Smooth muscle cell (in vitro differentiated cells): ENCODE measurements at regions not wholly inside any gene's neighbourhood (a gene's known extent, or its start where the extent isn't known, plus 50 kb on each side); places are given as distances from the start of the nearest gene placed in this dataset.

Experiments used
- DNase-seq: peaks from one replicate; lab custom pipeline; 2025; ENCODE audit not compliant: unreplicated experiment; lab: John Stamatoyannopoulos, UW
- H2AFZ ChIP-seq: fragments of 200-600 bp; sonication (generic); 2 replicates; pipeline ENCODE4 v1.6.0; 2016; ENCODE audit warnings: antibody characterized with exemption, low read depth, mild to moderate bottlenecking
- H3F3A ChIP-seq: fragments of 200-600 bp; sonication (generic); 2 replicates; pipeline ENCODE4 v1.6.0; 2017; ENCODE audit warnings: antibody characterized with exemption, low read depth
- H3K27ac ChIP-seq: fragments of 200-600 bp; sonication (generic); 2 replicates; pipeline ENCODE4 v1.5.1; 2016; ENCODE audit warnings: low read depth, mild to moderate bottlenecking
- H3K27me3 ChIP-seq: fragments of 200-600 bp; sonication (generic); 2 replicates; pipeline ENCODE4 v1.6.1; 2016; ENCODE audit warnings: low read depth, mild to moderate bottlenecking
- H3K36me3 ChIP-seq: fragments of 200-600 bp; sonication (generic); 2 replicates; pipeline ENCODE4 v1.5.1; 2016; ENCODE audit warnings: low read depth
- H3K4me1 ChIP-seq: fragments of 200-600 bp; sonication (generic); 2 replicates; pipeline ENCODE4 v1.5.1; 2016; ENCODE audit warnings: low read depth
- H3K4me2 ChIP-seq: fragments of 200-600 bp; sonication (generic); 2 replicates; pipeline ENCODE4 v1.6.0; 2016; ENCODE audit warnings: mild to moderate bottlenecking
- H3K4me3 ChIP-seq: fragments of 200-600 bp; sonication (generic); 2 replicates; pipeline ENCODE4 v1.5.1; 2016; ENCODE audit warnings: mild to moderate bottlenecking
- H3K79me2 ChIP-seq: fragments of 200-600 bp; sonication (generic); 2 replicates; pipeline ENCODE4 v1.6.0; 2016; ENCODE audit warnings: low read depth, mild to moderate bottlenecking
- H3K9ac ChIP-seq: fragments of 200-600 bp; sonication (generic); 2 replicates; pipeline ENCODE4 v1.6.0; 2016; ENCODE audit warnings: low read depth
- H3K9me3 ChIP-seq: fragments of 200-600 bp; sonication (generic); replicated peaks from 2 replicates; pipeline ENCODE4 v1.5.1; 2016; ENCODE audit warnings: low read depth
- H4K20me1 ChIP-seq: fragments of 200-600 bp; sonication (generic); 2 replicates; pipeline ENCODE4 v1.6.0; 2016; ENCODE audit warnings: low read depth
- WGBS: methylation state at CpG from one replicate; pipeline ENCODE4 v1.1.7; 2016; ENCODE audit warnings: low lambda C conversion rate; 5-methylcytosine and 5-hydroxymethylcytosine counted together
- TF ChIP-seq, protein P1 (sequence below): fragments of 200-600 bp; sonication (generic); IDR thresholded peaks from 2 replicates; pipeline ENCODE4 v1.5.1; 2017; ENCODE audit warnings: borderline replicate concordance, mild to moderate bottlenecking, antibody characterized with exemption; ENCODE audit not compliant: insufficient read depth, poor library complexity, severe bottlenecking

DNA sequence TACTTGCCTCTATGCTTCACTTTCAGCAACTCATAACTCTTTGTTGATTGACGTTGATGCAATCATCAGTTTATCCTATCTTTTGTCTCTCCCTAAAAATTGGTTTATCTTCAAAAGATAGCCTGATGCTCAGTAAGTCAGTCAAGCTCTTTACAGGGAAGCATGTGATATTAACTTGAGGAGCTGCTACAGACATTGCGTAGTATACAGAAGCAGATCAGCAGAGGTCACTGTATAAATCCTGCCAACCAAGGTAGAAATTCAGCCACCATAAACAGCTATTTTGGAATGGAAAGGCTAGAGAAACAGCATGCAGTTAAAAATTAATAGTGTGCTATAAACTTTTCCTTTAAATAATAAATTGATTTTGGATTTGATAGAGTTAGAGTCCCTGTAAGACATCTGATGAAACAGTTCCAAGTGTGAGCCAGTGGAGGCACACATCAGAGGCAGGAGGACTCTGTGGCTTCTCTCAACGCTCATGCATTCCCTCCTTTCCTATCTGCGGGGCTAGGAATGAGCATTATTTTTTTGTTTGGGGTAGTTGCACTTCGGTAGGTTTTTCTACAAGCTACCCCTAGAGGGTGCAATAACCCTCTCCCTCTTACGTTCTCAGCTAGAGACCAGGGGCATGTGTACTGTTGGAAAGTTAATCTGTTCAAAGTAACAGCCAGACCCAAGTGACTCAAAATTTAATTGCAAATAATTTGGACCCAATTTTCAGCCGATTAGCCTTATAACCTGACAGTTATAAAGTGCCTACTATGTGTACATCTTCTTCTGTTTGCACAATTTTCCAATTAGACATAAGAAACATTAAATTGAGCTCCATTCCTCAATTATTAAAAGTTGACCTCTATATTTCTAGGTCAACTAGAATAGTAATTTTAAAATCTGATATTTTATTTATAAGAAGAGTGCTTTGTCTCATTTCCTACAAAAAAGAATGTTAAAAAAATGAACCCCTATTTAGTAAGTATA is 647.7 kb upstream of the SOX9 start:
- Histone ChIP-seq H4K20me1 (no peaks in the 10 kb centered on the region), H3K79me2 (no peaks in the 10 kb centered on the region), H3K9ac (no peak overlapping the region), H3K4me3 (no peak overlapping the region), H3K27ac (no peak overlapping the region), H3K27me3 (no peaks in the 10 kb centered on the region), H3K4me1 (no peaks in the 10 kb centered on the region), H3K36me3 (no peaks in the 10 kb centered on the region), H2AFZ (no peak overlapping the region), H3F3A (no peaks in the 10 kb centered on the region), H3K9me3 (no peaks in the 10 kb centered on the region), H3K4me2 (no peak overlapping the region)
- no peak for DNase-seq
- WGBS: 23% methylated on average over 7 of the region's 7 CpGs
- TF ChIP-seq, protein P1, sequence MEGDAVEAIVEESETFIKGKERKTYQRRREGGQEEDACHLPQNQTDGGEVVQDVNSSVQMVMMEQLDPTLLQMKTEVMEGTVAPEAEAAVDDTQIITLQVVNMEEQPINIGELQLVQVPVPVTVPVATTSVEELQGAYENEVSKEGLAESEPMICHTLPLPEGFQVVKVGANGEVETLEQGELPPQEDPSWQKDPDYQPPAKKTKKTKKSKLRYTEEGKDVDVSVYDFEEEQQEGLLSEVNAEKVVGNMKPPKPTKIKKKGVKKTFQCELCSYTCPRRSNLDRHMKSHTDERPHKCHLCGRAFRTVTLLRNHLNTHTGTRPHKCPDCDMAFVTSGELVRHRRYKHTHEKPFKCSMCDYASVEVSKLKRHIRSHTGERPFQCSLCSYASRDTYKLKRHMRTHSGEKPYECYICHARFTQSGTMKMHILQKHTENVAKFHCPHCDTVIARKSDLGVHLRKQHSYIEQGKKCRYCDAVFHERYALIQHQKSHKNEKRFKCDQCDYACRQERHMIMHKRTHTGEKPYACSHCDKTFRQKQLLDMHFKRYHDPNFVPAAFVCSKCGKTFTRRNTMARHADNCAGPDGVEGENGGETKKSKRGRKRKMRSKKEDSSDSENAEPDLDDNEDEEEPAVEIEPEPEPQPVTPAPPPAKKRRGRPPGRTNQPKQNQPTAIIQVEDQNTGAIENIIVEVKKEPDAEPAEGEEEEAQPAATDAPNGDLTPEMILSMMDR: peak; percentile 65

DNA sequence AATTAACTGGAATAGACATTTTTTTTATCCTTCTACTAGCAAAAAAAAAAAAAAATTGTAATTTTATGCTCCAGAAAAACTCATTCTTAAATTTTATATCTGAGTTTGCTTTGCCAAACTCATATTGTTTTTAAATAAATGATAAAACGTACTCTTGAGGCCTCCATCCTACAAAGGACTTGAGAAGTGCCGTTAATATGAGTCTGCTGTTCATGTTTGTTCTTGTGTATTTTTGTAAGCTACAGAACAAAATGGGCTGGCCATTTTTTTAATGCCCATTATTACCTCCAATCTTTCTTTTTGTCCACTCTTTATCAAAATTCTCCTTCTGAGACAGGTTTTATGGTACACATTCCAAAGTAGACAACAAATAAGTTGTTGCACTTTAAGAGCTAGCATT is 643.5 kb upstream of the SOX9 start:
- no peaks in the 10 kb centered on the region for H3K9me3 ChIP-seq
- WGBS: 92% methylated on average over 2 of the region's 2 CpGs
- no peaks in the 10 kb centered on the region for H3F3A ChIP-seq
- no peaks in the 10 kb centered on the region for H3K79me2 ChIP-seq
- no peak overlapping the region for H3K9ac ChIP-seq
- no peak overlapping the region for H3K4me3 ChIP-seq
- H4K20me1 ChIP-seq: no peaks in the 10 kb centered on the region
- no peak overlapping the region for H3K27ac ChIP-seq
- H3K36me3 ChIP-seq: no peaks in the 10 kb centered on the region
- H3K4me2 ChIP-seq: no peak overlapping the region
- no peak overlapping the region for H2AFZ ChIP-seq
- TF ChIP-seq, protein P1: no peak
- DNase-seq: no peak
- no peaks in the 10 kb centered on the region for H3K27me3 ChIP-seq
- H3K4me1 ChIP-seq: no peaks in the 10 kb centered on the region

DNA sequence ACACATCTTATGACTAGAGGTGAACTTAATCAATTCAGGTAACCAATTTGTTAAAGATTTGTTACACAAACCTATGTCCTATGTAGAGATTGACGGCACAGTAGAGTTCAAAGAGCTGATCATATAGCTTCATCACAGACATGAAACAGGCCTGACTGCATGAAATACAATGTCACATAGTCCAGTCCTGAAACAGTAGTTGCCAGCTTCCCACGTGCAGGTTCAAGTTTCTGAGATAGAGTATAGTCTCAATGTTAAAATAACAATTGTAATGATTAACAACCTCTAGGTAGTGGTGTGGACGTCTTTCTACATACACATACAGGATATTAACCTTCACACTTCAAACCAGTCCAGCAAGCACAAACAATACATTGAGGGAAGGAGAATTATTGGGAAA is 640.7 kb upstream of the SOX9 start:
- Histone ChIP-seq H3K36me3 (no peaks in the 10 kb centered on the region), H3K4me3 (no peak overlapping the region), H3K27ac (no peak overlapping the region), H3K79me2 (no peaks in the 10 kb centered on the region), H2AFZ (no peak overlapping the region), H3K9me3 (no peaks in the 10 kb centered on the region), H3K4me2 (no peak overlapping the region), H3K27me3 (no peaks in the 10 kb centered on the region), H3K4me1 (no peaks in the 10 kb centered on the region), H3F3A (no peaks in the 10 kb centered on the region), H3K9ac (no peak overlapping the region), H4K20me1 (no peaks in the 10 kb centered on the region)
- 83% methylated on average over 3 of the region's 3 CpGs for WGBS
- no peak for DNase-seq
- TF ChIP-seq, protein P1: no peak
